ENCODE measurements at regions not wholly inside any gene's neighbourhood (a gene's known extent, or its start where the extent isn't known, plus 50 kb on each side); places are given as distances from the start of the nearest gene placed in this dataset.

- TF ChIP-seq CTCF (conservative IDR thresholded peaks at IDR 0.05; ENCODE audit: low read length) (no peak), EZH2phosphoT487 (IDR thresholded peaks at IDR 0.05; ENCODE audit: borderline replicate concordance) (no peak)
Measured at GRCh38 chr16:80457871-80458270, 82.9 kb upstream of the DYNLRB2 start.
